SU-DHL-6 (cell line): ENCODE measurements at regions not wholly inside any gene's neighbourhood (a gene's known extent, or its start where the extent isn't known, plus 50 kb on each side); places are given as distances from the start of the nearest gene placed in this dataset.

Experiments used
- H2AFZ ChIP-seq: fragments of 200-600 bp; sonication (generic); 2 replicates; pipeline ENCODE4 v1.6.1; 2014; ENCODE audit warnings: low read depth, mild to moderate bottlenecking, moderate library complexity, mixed read lengths, antibody characterized with exemption, low read length; ENCODE audit not compliant: severe bottlenecking
- H3F3A ChIP-seq: fragments of 200-600 bp; shearing (Covaris generic); 2 replicates; pipeline ENCODE4 v1.6.0; 2016; ENCODE audit warnings: antibody characterized with exemption, mild to moderate bottlenecking; ENCODE audit not compliant: insufficient read depth
- H3K27ac ChIP-seq: fragments of 200-600 bp; sonication (generic); 2 replicates; pipeline ENCODE4 v1.5.1; 2016; ENCODE audit warnings: low read depth, mild to moderate bottlenecking, low read length, moderate library complexity, mixed read lengths
- H3K27me3 ChIP-seq: fragments of 200-600 bp; sonication (generic), shearing (Covaris generic); 2 replicates; pipeline ENCODE4 v1.6.0; 2014; ENCODE audit warnings: mild to moderate bottlenecking, low read length
- H3K36me3 ChIP-seq: fragments of 200-600 bp; sonication (generic); 2 replicates; pipeline ENCODE4 v1.6.1; 2014; ENCODE audit warnings: mild to moderate bottlenecking, low read length, mixed read lengths
- H3K4me2 ChIP-seq: fragments of 300-600, 200-600 bp; shearing (Covaris generic), sonication (generic); 2 replicates; pipeline ENCODE4 v1.6.0; 2014; ENCODE audit warnings: low read length, low read depth, mild to moderate bottlenecking; ENCODE audit not compliant: poor library complexity, severe bottlenecking
- H3K4me3 ChIP-seq: fragments of 200-600 bp; sonication (generic); 2 replicates; pipeline ENCODE4 v1.5.1; 2014; ENCODE audit warnings: antibody characterized with exemption, low read length, mild to moderate bottlenecking, mixed read lengths; ENCODE audit not compliant: insufficient read depth, poor library complexity, severe bottlenecking
- H3K79me2 ChIP-seq: fragments of 200-600 bp; sonication (generic); 2 replicates; pipeline ENCODE4 v1.6.1; 2014; ENCODE audit warnings: mild to moderate bottlenecking, low read length, moderate library complexity; ENCODE audit not compliant: insufficient read depth
- H3K9ac ChIP-seq: fragments of 200-600 bp; sonication (generic); 2 replicates; pipeline ENCODE4 v1.7.0; 2014; ENCODE audit warnings: mild to moderate bottlenecking, low read length
- H3K9me2 ChIP-seq: fragments of 200-600 bp; sonication (generic); replicated peaks from 2 replicates; pipeline ENCODE4 v1.6.1; 2014; ENCODE audit warnings: low read length; ENCODE audit not compliant: insufficient read depth
- H3K9me3 ChIP-seq: fragments of 200-600 bp; sonication (generic); 2 replicates; pipeline ENCODE4 v1.6.1; 2014; ENCODE audit warnings: low read length, mixed read lengths; ENCODE audit not compliant: insufficient read depth
- H4K20me1 ChIP-seq: fragments of 200-600 bp; sonication (generic); 2 replicates; pipeline ENCODE4 v1.6.1; 2014; ENCODE audit warnings: low read depth, mild to moderate bottlenecking, antibody characterized with exemption, low read length, moderate library complexity, mixed read lengths
- EZH2phosphoT487 ChIP-seq: fragments of 200-600 bp; sonication (generic), shearing (Covaris generic); conservative IDR thresholded peaks from 2 replicates; pipeline ENCODE4 v1.6.1; 2018; ENCODE audit warnings: mild to moderate bottlenecking, antibody characterized with exemption, low read length, moderate library complexity, mixed read lengths
- TF ChIP-seq, protein P1 (sequence below): fragments of 200-600 bp; sonication (generic); IDR thresholded peaks from one replicate; pipeline ENCODE4 v1.5.1; 2017; ENCODE audit warnings: antibody characterized with exemption, mild to moderate bottlenecking, low read length, moderate library complexity; ENCODE audit not compliant: insufficient read depth, poor library complexity, severe bottlenecking

DNA sequence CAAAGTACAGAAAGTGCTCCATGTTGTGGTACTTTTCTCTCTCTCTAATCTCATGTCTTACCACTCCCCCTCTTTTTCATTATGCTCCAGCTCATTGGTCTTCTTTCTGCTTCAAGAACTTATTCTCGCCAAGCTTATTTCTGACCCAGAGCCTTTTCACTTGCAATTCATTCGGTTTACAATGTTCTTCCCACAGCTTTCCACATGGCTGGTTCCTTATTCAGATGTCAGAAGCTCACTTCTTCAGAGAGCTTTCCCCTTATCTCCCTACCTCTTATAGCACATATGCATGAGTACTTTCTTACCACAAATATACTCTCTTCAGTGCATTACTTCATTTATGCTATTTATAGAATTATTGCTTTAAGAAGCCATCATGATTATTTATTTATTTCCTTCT, 338.8 kb upstream of the ATP10B start:
- no peaks in the 10 kb centered on the region for H4K20me1 ChIP-seq
- H3K79me2 ChIP-seq: no peaks in the 10 kb centered on the region
- no peaks in the 10 kb centered on the region for H3K27me3 ChIP-seq
- no peak overlapping the region for H3K9ac ChIP-seq
- H3K4me3 ChIP-seq: no peak overlapping the region
- H3K9me2 ChIP-seq: no peaks in the 10 kb centered on the region
- no peak overlapping the region for H3K4me2 ChIP-seq
- no peaks in the 10 kb centered on the region for H3K36me3 ChIP-seq
- H3K9me3 ChIP-seq: no peaks in the 10 kb centered on the region
- TF ChIP-seq, protein P1, sequence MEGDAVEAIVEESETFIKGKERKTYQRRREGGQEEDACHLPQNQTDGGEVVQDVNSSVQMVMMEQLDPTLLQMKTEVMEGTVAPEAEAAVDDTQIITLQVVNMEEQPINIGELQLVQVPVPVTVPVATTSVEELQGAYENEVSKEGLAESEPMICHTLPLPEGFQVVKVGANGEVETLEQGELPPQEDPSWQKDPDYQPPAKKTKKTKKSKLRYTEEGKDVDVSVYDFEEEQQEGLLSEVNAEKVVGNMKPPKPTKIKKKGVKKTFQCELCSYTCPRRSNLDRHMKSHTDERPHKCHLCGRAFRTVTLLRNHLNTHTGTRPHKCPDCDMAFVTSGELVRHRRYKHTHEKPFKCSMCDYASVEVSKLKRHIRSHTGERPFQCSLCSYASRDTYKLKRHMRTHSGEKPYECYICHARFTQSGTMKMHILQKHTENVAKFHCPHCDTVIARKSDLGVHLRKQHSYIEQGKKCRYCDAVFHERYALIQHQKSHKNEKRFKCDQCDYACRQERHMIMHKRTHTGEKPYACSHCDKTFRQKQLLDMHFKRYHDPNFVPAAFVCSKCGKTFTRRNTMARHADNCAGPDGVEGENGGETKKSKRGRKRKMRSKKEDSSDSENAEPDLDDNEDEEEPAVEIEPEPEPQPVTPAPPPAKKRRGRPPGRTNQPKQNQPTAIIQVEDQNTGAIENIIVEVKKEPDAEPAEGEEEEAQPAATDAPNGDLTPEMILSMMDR: no peak
- no peak for TF ChIP-seq EZH2phosphoT487
- H2AFZ ChIP-seq: no peak overlapping the region
- no peaks in the 10 kb centered on the region for H3F3A ChIP-seq
- no peak overlapping the region for H3K27ac ChIP-seq

DNA sequence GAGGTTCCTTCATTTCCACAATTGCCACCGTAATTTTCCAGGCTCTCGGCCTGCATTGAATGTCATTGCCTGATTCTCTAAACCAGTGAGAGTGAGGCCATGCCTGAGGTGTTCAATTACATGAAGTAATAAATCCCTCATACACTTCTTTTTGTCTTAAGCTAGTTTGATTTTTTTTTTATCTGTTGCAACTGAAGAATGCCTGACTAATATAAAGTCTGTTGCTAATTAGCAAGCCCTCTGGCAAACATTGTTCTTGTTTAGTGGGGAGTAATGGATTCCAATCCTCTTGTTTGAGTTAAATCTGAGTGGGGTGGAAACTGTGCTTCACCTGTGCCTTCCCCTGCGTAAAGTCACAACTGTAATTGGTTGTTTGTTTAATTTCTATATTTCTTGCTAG, 338.1 kb upstream of the ATP10B start:
- Histone ChIP-seq H3K36me3 (no peaks in the 10 kb centered on the region), H3K9ac (no peak overlapping the region), H3K27ac (no peak overlapping the region), H3K4me2 (no peak overlapping the region), H3K4me3 (no peak overlapping the region), H3K9me3 (no peaks in the 10 kb centered on the region), H3K27me3 (no peaks in the 10 kb centered on the region), H4K20me1 (no peaks in the 10 kb centered on the region), H3K9me2 (no peaks in the 10 kb centered on the region), H2AFZ (no peak overlapping the region), H3F3A (no peaks in the 10 kb centered on the region), H3K79me2 (no peaks in the 10 kb centered on the region)
- TF ChIP-seq, protein P1: no peak
- no peak for TF ChIP-seq EZH2phosphoT487

DNA sequence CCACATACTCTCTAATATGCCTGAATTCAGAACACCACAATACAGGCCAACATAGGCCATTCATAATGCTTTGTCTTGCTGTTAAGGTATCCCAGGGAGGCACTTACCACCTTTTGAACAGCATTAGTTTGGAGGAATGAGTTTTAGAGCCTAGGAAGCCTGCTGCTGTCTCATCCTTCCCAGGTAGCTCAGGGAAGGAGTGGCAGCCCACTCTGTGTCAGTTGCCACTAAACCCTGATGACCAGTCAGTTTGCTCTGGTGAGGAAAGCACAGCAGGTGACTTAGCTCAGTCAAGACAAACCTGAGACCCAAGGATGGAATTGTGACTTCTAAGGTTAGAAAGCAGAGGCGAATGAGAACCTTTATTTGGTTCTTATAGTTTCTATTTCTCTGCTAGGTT, 337.4 kb upstream of the ATP10B start:
- Histone ChIP-seq H3K36me3 (no peaks in the 10 kb centered on the region), H3K27ac (no peak overlapping the region), H3K9me2 (no peaks in the 10 kb centered on the region), H3K27me3 (no peaks in the 10 kb centered on the region), H3K4me2 (no peak overlapping the region), H3F3A (no peaks in the 10 kb centered on the region), H3K4me3 (no peak overlapping the region), H2AFZ (no peak overlapping the region), H3K9ac (no peak overlapping the region), H3K79me2 (no peaks in the 10 kb centered on the region), H4K20me1 (no peaks in the 10 kb centered on the region), H3K9me3 (no peaks in the 10 kb centered on the region)
- TF ChIP-seq, protein P1: no peak
- no peak for TF ChIP-seq EZH2phosphoT487

DNA sequence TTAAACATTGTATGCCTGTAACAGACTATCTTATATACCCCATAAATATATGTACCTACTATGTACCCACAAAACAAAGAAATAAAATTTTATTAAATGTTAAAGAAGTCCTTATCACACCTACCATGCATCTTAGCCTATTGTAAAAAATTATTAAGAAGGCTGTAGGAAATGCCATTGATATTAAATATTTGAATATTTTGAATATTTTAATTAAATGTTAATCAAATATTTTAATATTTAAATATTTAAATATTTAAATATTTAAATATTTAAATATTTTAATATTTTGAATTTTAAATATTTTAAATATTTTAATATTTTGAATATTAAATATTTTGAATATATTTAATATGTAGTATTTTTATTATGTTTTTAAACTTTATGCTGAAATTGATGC, 331.5 kb upstream of the ATP10B start:
- Histone ChIP-seq H3K79me2 (no peaks in the 10 kb centered on the region), H3F3A (no peaks in the 10 kb centered on the region), H2AFZ (no peak overlapping the region), H3K4me2 (no peak overlapping the region), H3K27ac (no peak overlapping the region), H3K27me3 (no peaks in the 10 kb centered on the region), H3K36me3 (no peaks in the 10 kb centered on the region), H3K9me2 (no peaks in the 10 kb centered on the region), H3K9me3 (no peaks in the 10 kb centered on the region), H3K4me3 (no peak overlapping the region), H4K20me1 (no peaks in the 10 kb centered on the region), H3K9ac (no peak overlapping the region)
- TF ChIP-seq, protein P1: no peak
- TF ChIP-seq EZH2phosphoT487: no peak
